ENCODE measurements at regions not wholly inside any gene's neighbourhood (a gene's known extent, or its start where the extent isn't known, plus 50 kb on each side); places are given as distances from the start of the nearest gene placed in this dataset.

DNA sequence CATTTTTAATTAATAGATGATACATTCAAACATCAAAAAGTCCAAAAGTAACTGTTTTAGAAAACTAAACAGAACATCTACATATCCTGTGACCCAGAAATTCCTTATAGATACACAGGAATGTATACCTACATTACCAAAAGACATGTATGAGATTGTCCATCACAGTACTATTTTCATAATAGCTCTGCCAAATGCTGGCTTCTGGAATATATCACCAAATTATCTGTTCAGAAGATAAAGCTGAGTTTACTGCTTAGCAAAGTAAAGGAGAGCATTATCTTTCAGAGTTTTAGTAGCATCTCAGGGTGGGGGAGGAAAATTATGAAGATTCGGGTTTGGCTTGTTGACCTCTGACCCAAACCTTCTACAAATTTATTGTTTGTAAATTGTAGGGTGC is 368.9 kb upstream of the SLC7A11 start:
- no peak overlapping the region for H3K4me3 ChIP-seq (ENCODE audit: low read depth, low read length)
- no peak for DNase-seq (ENCODE audit: low read depth)
- TF ChIP-seq MYC (IDR thresholded peaks at IDR 0.05; ENCODE audit: low read depth, low read length): no peak
- no peak for TF ChIP-seq POLR2A (IDR thresholded peaks at IDR 0.05; ENCODE audit: extremely low read depth, insufficient read length)
- TF ChIP-seq, protein P1, sequence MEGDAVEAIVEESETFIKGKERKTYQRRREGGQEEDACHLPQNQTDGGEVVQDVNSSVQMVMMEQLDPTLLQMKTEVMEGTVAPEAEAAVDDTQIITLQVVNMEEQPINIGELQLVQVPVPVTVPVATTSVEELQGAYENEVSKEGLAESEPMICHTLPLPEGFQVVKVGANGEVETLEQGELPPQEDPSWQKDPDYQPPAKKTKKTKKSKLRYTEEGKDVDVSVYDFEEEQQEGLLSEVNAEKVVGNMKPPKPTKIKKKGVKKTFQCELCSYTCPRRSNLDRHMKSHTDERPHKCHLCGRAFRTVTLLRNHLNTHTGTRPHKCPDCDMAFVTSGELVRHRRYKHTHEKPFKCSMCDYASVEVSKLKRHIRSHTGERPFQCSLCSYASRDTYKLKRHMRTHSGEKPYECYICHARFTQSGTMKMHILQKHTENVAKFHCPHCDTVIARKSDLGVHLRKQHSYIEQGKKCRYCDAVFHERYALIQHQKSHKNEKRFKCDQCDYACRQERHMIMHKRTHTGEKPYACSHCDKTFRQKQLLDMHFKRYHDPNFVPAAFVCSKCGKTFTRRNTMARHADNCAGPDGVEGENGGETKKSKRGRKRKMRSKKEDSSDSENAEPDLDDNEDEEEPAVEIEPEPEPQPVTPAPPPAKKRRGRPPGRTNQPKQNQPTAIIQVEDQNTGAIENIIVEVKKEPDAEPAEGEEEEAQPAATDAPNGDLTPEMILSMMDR (IDR thresholded peaks at IDR 0.05; ENCODE audit: low read depth, low read length): no peak

DNA sequence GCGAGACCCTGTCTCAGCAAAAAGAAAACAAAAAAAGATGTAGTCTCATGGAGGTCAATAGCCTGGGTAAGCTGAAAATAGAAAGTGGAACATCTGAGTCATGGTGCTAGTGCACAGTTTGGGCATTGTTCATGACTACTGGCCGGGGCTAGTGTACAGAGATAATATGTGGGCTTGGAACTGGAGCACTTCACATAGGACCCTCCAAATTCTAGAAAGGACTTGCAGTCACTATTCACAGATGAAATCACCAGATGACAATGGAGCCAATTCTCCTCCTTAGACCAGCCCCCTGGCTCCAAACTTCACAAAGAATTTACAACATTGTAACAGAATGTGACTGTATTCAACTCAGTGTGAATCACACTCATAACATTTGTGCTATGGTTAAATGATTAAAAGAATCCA is 367.8 kb upstream of the SLC7A11 start:
- TF ChIP-seq MYC (IDR thresholded peaks at IDR 0.05; ENCODE audit: low read depth, low read length): no peak
- TF ChIP-seq, protein P1 (IDR thresholded peaks at IDR 0.05; ENCODE audit: low read depth, low read length): no peak
- no peak for TF ChIP-seq POLR2A (IDR thresholded peaks at IDR 0.05; ENCODE audit: extremely low read depth, insufficient read length)
- TF ChIP-seq, protein P2, sequence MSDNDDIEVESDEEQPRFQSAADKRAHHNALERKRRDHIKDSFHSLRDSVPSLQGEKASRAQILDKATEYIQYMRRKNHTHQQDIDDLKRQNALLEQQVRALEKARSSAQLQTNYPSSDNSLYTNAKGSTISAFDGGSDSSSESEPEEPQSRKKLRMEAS (IDR thresholded peaks at IDR 0.05; ENCODE audit: low read depth, low read length): no peak
- H3K4me3 ChIP-seq (ENCODE audit: low read depth, low read length): no peak overlapping the region

DNA sequence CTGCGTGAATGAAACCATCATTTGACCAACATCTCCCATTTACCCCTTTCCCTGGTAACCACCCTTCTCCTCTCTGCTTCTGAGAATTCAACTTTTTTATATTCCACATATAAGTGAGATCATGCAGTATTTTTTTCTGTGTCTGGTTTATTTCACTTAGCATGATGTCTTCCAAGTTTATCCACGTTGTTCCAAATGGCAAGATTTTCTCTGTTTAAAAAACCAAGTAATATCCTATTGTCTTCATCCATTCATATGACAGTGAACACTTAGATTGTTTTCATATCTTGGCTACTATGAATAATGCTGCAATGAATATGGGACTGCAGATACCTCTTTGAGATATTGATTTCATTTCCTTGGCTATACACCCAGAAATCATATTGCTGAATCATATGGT is 362.4 kb upstream of the SLC7A11 start:
- H3K4me3 ChIP-seq (ENCODE audit: low read depth, low read length): no peak overlapping the region

More for the DNA sequence above, 367.8 kb upstream of the SLC7A11 start:
- no peak for DNase-seq (ENCODE audit: low read depth)

DNA sequence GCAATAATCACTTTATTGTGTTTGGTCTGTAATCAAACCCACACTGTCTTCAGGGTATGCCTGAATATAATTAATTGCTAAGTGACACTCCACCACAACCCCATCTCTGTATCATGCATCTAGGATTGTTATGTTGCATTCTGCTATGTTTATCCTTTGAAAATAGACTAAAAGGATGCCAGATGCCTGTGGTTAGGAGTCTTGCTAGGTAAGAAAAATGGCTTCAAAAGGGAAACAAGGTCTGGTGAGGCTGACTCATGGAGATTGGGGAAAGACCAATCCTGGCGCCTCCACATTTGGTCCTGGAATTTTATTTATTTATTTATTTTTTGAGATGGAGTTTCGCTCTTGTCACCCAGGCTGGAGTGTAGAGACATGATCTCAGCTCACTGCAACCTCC is 360.5 kb upstream of the SLC7A11 start:
- no peak for DNase-seq (ENCODE audit: low read depth)
- TF ChIP-seq, protein P1 (IDR thresholded peaks at IDR 0.05; ENCODE audit: low read depth, low read length): no peak
- TF ChIP-seq, protein P2 (IDR thresholded peaks at IDR 0.05; ENCODE audit: low read depth, low read length): no peak
- no peak for TF ChIP-seq MYC (IDR thresholded peaks at IDR 0.05; ENCODE audit: low read depth, low read length)
- TF ChIP-seq POLR2A (IDR thresholded peaks at IDR 0.05; ENCODE audit: extremely low read depth, insufficient read length): no peak
- no peak overlapping the region for H3K4me3 ChIP-seq (ENCODE audit: low read depth, low read length)

More for the DNA sequence above, 362.4 kb upstream of the SLC7A11 start:
- no peak for DNase-seq (ENCODE audit: low read depth)
- no peak for TF ChIP-seq POLR2A (IDR thresholded peaks at IDR 0.05; ENCODE audit: extremely low read depth, insufficient read length)
- TF ChIP-seq, protein P1 (IDR thresholded peaks at IDR 0.05; ENCODE audit: low read depth, low read length): no peak
- TF ChIP-seq, protein P2 (IDR thresholded peaks at IDR 0.05; ENCODE audit: low read depth, low read length): no peak
- TF ChIP-seq MYC (IDR thresholded peaks at IDR 0.05; ENCODE audit: low read depth, low read length): no peak

DNA sequence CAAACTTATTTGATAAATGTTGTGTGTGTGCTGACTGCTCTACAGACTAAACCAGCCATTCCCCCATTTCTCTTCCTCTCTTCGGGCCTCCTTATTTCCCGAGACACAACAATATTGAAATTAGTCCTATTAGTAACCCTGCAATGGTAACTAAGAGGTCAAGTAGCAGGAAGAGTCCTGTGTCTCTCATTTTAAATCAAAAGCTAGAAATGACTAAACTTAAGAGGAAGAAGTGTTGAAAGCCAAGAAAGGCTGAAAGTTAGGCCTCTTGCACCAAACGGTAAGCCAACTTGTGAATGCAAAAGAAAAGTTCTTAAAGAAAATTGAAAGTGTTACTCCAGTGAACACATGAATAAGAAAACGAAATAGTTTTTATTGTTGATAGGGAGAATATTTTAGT is 357.8 kb upstream of the SLC7A11 start:
- H3K4me3 ChIP-seq (ENCODE audit: low read depth, low read length): no peak overlapping the region
- no peak for TF ChIP-seq POLR2A (IDR thresholded peaks at IDR 0.05; ENCODE audit: extremely low read depth, insufficient read length)
- no peak for TF ChIP-seq MYC (IDR thresholded peaks at IDR 0.05; ENCODE audit: low read depth, low read length)
- TF ChIP-seq, protein P2 (IDR thresholded peaks at IDR 0.05; ENCODE audit: low read depth, low read length): no peak
- TF ChIP-seq, protein P1 (IDR thresholded peaks at IDR 0.05; ENCODE audit: low read depth, low read length): no peak
- no peak for DNase-seq (ENCODE audit: low read depth)

DNA sequence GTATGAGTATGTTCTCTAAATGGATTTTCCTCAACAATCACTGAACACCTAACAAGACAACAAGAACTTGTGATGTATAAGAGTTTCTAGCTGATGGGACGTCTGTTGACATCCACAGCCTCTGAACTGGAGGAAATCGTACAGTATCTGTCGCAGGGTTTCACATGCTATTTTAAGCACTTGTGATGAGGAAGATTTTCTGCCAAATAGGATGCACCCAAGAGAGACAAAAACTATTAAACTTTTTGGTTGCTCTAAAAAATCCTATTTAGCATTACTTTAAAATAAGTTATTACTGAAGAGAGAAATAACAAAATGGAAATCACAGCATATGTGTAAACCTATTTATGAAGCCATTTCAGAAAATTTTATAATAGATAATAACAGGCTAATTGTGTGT is 356.1 kb upstream of the SLC7A11 start:
- TF ChIP-seq POLR2A (IDR thresholded peaks at IDR 0.05; ENCODE audit: extremely low read depth, insufficient read length) (no peak), MYC (IDR thresholded peaks at IDR 0.05; ENCODE audit: low read depth, low read length) (no peak)
- TF ChIP-seq, protein P1 (IDR thresholded peaks at IDR 0.05; ENCODE audit: low read depth, low read length): no peak
- TF ChIP-seq, protein P2 (IDR thresholded peaks at IDR 0.05; ENCODE audit: low read depth, low read length): no peak
- no peak for DNase-seq (ENCODE audit: low read depth)
- H3K4me3 ChIP-seq (ENCODE audit: low read depth, low read length): no peak overlapping the region
